IMR-90 (cell line): ENCODE measurements at regions not wholly inside any gene's neighbourhood (a gene's known extent, or its start where the extent isn't known, plus 50 kb on each side); places are given as distances from the start of the nearest gene placed in this dataset.

Source experiments
- ATAC-seq: fragments of 200-7000 bp; cut with Tn5 transposase; 2 replicates; pipeline ENCODE4 v1.9.1; 2020; ENCODE audit warnings: low read depth, mild to moderate bottlenecking, moderate library complexity
- BruUV-seq: library from RNA; stranded (reverse); fragments of 400-500 nt; replicated peaks from 2 replicates; lab custom pipeline; 2021; lab: Mats Ljungman, UMichigan
- CTCF ChIA-PET: fragments of 300-600 bp; formaldehyde crosslinking; extraction: SDS; loops from one replicate; lab custom pipeline; 2021; ENCODE audit warnings: antibody characterized with exemption; lab: Yijun Ruan, JAX
- POLR2A ChIA-PET: fragments of 300-600 bp; sonication (Branson Sonifier 250); formaldehyde crosslinking; loops from one replicate; lab custom pipeline; 2022; ENCODE audit warnings: antibody characterized with exemption; ENCODE audit not compliant: unreplicated experiment; lab: Charles Lee
- DNase-seq: peaks from one replicate; pipeline ENCODE4 v3.0.0; 2013
- H2AFZ ChIP-seq: replicated peaks from 2 replicates; pipeline ENCODE3; 2013; ENCODE audit warnings: low read length, mild to moderate bottlenecking; ENCODE audit not compliant: poor library complexity
- H2AK5ac ChIP-seq: 2 replicates; pipeline ENCODE4 v1.6.1; 2013; ENCODE audit warnings: low read depth, low read length, inconsistent platforms
- H2AK9ac ChIP-seq: replicated peaks from 2 replicates; pipeline ENCODE3; 2013; ENCODE audit warnings: mild to moderate bottlenecking, low read depth, low read length, moderate library complexity; ENCODE audit not compliant: poor library complexity
- H2BK120ac ChIP-seq: 2 replicates; pipeline ENCODE4 v1.6.1; 2013; ENCODE audit warnings: low read depth, low read length, inconsistent platforms
- H2BK15ac ChIP-seq: 3 replicates; pipeline ENCODE4 v1.6.1; 2013; ENCODE audit warnings: low read depth, low read length, inconsistent platforms
- H2BK20ac ChIP-seq: 2 replicates; pipeline ENCODE4 v1.6.1; 2013; ENCODE audit warnings: low read depth, mild to moderate bottlenecking, inconsistent platforms, low read length, moderate library complexity
- H2BK5ac ChIP-seq: 2 replicates; pipeline ENCODE4 v1.6.1; 2013; ENCODE audit warnings: mild to moderate bottlenecking, low read depth, low read length, inconsistent platforms; ENCODE audit not compliant: poor library complexity, severe bottlenecking
- H3K14ac ChIP-seq: replicated peaks from 2 replicates; pipeline ENCODE4 v1.6.1; 2013; ENCODE audit warnings: low read depth, low read length, inconsistent platforms
- H3K18ac ChIP-seq: 2 replicates; pipeline ENCODE4 v1.6.1; 2013; ENCODE audit warnings: low read depth, low read length, control low read depth
- H3K23ac ChIP-seq: 2 replicates; pipeline ENCODE4 v1.6.1; 2013; ENCODE audit warnings: low read depth, low read length, inconsistent platforms
- H3K27ac ChIP-seq: 2 replicates; pipeline ENCODE4 v1.5.1; 2013; ENCODE audit warnings: mild to moderate bottlenecking, control low read depth, low read length; ENCODE audit not compliant: insufficient read depth
- H3K27me3 ChIP-seq: 2 replicates; pipeline ENCODE4 v1.6.1; 2013; ENCODE audit warnings: low read length; ENCODE audit not compliant: control insufficient read depth, insufficient read depth
- H3K36me3 ChIP-seq: 2 replicates; pipeline ENCODE4 v1.6.1; 2013; ENCODE audit warnings: low read length, mixed read lengths; ENCODE audit not compliant: control insufficient read depth, insufficient read depth
- H3K4ac ChIP-seq: 2 replicates; pipeline ENCODE4 v1.6.1; 2013; ENCODE audit warnings: low read depth, low read length, inconsistent platforms
- H3K4me1 ChIP-seq: 2 replicates; pipeline ENCODE4 v1.6.1; 2013; ENCODE audit warnings: low read length, mixed read lengths; ENCODE audit not compliant: control insufficient read depth, insufficient read depth
- H3K4me2 ChIP-seq: 2 replicates; pipeline ENCODE4 v1.6.1; 2013; ENCODE audit warnings: low read depth, mild to moderate bottlenecking, control low read depth, low read length, moderate library complexity
- H3K4me3 ChIP-seq: 2 replicates; pipeline ENCODE4 v1.5.1; 2013; ENCODE audit warnings: low read depth, mild to moderate bottlenecking, control low read depth, low read length, moderate library complexity; ENCODE audit not compliant: insufficient read depth
- H3K56ac ChIP-seq: 2 replicates; pipeline ENCODE4 v1.6.1; 2013; ENCODE audit warnings: low read length, inconsistent platforms; ENCODE audit not compliant: insufficient read depth; ENCODE audit errors: extremely low read depth
- H3K79me1 ChIP-seq, 2 experiments: 2 replicates each; pipeline ENCODE4 v1.6.1; 2013; ENCODE audit warnings: low read length in 2 of 2, inconsistent platforms in 1 of 2, low read depth in 1 of 2
- H3K9ac ChIP-seq: 2 replicates; pipeline ENCODE4 v1.6.1; 2013; ENCODE audit warnings: low read depth, low read length, control low read depth
- H3K9me1 ChIP-seq: 2 replicates; pipeline ENCODE4 v1.6.1; 2013; ENCODE audit warnings: low read length, inconsistent platforms; ENCODE audit not compliant: insufficient read depth
- H3K9me3 ChIP-seq: 2 replicates; pipeline ENCODE4 v1.6.1; 2013; ENCODE audit warnings: low read length; ENCODE audit not compliant: control insufficient read depth, insufficient read depth
- H4K20me1 ChIP-seq: 2 replicates; pipeline ENCODE4 v1.6.1; 2013; ENCODE audit warnings: low read length, inconsistent platforms; ENCODE audit not compliant: insufficient read depth
- H4K5ac ChIP-seq: 2 replicates; pipeline ENCODE4 v1.6.1; 2013; ENCODE audit warnings: mild to moderate bottlenecking, low read depth, low read length, control low read depth
- H4K8ac ChIP-seq, 2 experiments: 2 replicates each; pipeline ENCODE4 v1.6.1; 2013; ENCODE audit warnings: low read depth in 2 of 2, low read length in 2 of 2, control low read depth in 1 of 2, inconsistent platforms in 1 of 2
- H4K91ac ChIP-seq: 2 replicates; pipeline ENCODE4 v1.6.1; 2013; ENCODE audit warnings: low read depth, low read length, inconsistent platforms; ENCODE audit not compliant: insufficient read depth
- CEBPB ChIP-seq: IDR thresholded peaks from 2 replicates; pipeline ENCODE4 v1.6.1; 2012; ENCODE audit warnings: low read depth, low read length, improper control_type of control experiment
- MAZ ChIP-seq: IDR thresholded peaks from 2 replicates; pipeline ENCODE4 v1.6.1; 2012; ENCODE audit warnings: low read depth, mild to moderate bottlenecking, low read length, improper control_type of control experiment, moderate library complexity, borderline replicate concordance
- MXI1 ChIP-seq: IDR thresholded peaks from 2 replicates; pipeline ENCODE4 v1.6.1; 2012; ENCODE audit warnings: low read depth, mild to moderate bottlenecking, low read length, moderate library complexity, borderline replicate concordance
- RCOR1 ChIP-seq: IDR thresholded peaks from 2 replicates; pipeline ENCODE4 v1.6.1; 2012; ENCODE audit warnings: mild to moderate bottlenecking, low read length, improper control_type of control experiment; ENCODE audit not compliant: insufficient replicate concordance
- WGBS, 2 experiments: methylation state at CpG; one replicate each; pipeline versions ENCODE4 v1.1.5 to v1.1.7; 2013; ENCODE audit warnings: missing lambda C conversion rate in 2 of 2; ENCODE audit not compliant: insufficient read length in 1 of 2; ENCODE audit errors: extremely low coverage in 2 of 2; 5-methylcytosine and 5-hydroxymethylcytosine counted together
- dilution Hi-C: fragments of 300-500 bp; cut with HindIII; formaldehyde crosslinking; loops from one replicate; pipeline ENCODE4 v1.14.3; 2018; ENCODE audit warnings: low sequenced_read_pairs; ENCODE audit not compliant: unreplicated experiment
- in situ Hi-C: fragments of 300-500 bp; cut with MboI; formaldehyde crosslinking; loops from 3 replicates; pipeline ENCODE4 v1.14.3; 2019; ENCODE audit warnings: low sequenced_read_pairs, inconsistent platforms, mixed read lengths
- intact Hi-C: fragments of 100-400 bp; cut with micrococcal nuclease; formaldehyde crosslinking; loops from 2 replicates; pipeline ENCODE4 v1.10.0; 2022
- TF ChIP-seq, protein P1 (sequence below): fragments of 150-350 bp; IDR thresholded peaks from 2 replicates; pipeline ENCODE4 v1.6.1; 2017; ENCODE audit warnings: mild to moderate bottlenecking, antibody characterized with exemption, low read length, low read depth

- TF ChIP-seq RCOR1 (no peak), MAZ (no peak), CEBPB (no peak), MXI1 (no peak)
- TF ChIP-seq, protein P1, sequence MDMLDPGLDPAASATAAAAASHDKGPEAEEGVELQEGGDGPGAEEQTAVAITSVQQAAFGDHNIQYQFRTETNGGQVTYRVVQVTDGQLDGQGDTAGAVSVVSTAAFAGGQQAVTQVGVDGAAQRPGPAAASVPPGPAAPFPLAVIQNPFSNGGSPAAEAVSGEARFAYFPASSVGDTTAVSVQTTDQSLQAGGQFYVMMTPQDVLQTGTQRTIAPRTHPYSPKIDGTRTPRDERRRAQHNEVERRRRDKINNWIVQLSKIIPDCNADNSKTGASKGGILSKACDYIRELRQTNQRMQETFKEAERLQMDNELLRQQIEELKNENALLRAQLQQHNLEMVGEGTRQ: no peak
- Histone ChIP-seq H4K8ac (no peak overlapping the region), H3K27me3 (no peaks in the 10 kb centered on the region), H2AFZ (no peak overlapping the region), H2BK120ac (no peak overlapping the region), H3K9ac (no peak overlapping the region), H2BK5ac (no peak overlapping the region), H3K9me3 (no peaks in the 10 kb centered on the region), H3K4me3 (no peak overlapping the region), H3K14ac (no peak overlapping the region), H3K9me1 (no peaks in the 10 kb centered on the region), H4K20me1 (no peaks in the 10 kb centered on the region), H3K27ac (no peak overlapping the region), H2BK15ac (no peak overlapping the region), H3K4me2 (no peak overlapping the region), H3K56ac (no peak overlapping the region), H2AK5ac (no peak overlapping the region), H3K23ac (no peak overlapping the region), H3K4me1 (no peaks in the 10 kb centered on the region), H3K18ac (no peak overlapping the region), H3K79me1 (no peaks in the 10 kb centered on the region), H2BK20ac (no peak overlapping the region), H3K4ac (no peak overlapping the region), H4K91ac (no peak overlapping the region), H2AK9ac (no peak overlapping the region), H4K5ac (no peak overlapping the region), H3K36me3 (no peaks in the 10 kb centered on the region)
- POLR2A ChIA-PET: no interaction called here
- DNase-seq: no peak
- no CpG with 5 or more reads among the region's 2 CpGs for WGBS, 2 experiments
- dilution Hi-C loops (no loop called here), intact Hi-C loops (no loop called here), in situ Hi-C loops (no loop called here)
- ATAC-seq: no peak
- CTCF ChIA-PET: no interaction called here
- BruUV-seq: no TSS peak
Measured at GRCh38 chr4:14592950-14593349, 409.3 kb upstream of the CPEB2 start.
